ENCODE measurements at regions not wholly inside any gene's neighbourhood (a gene's known extent, or its start where the extent isn't known, plus 50 kb on each side); places are given as distances from the start of the nearest gene placed in this dataset.

DNA sequence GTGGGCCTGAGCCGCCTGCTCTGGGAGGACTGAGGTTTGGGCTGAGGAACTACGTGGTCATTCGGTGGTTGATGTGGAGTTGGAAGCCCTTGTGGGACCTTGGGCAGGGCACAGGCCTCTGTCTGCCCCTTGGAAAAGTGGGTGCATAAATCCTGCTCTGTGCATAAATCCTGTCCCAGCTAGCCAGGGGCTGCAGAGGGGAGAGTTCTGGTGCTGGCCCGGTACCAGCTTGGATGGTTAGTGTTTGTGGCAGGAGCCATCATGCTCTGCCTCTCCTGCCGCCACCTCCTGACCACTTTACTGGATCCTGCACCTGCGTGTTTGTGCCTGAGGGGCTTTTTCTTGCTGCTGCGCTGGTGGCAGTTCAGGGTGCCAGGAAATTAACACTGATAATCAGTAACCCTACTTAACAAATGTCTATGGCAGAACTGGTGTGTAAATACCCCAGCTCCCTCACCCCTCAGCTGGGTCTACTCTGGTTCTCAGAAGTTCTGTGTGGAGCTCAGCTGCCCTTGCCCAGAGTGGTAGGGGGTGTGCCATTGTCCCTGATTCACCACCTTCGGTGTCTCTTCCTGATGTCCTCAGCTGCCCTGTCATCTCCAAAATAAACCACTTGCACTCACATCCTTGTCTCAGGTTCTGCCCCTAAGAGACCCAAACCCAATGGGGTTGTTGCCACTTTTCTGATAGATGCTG is 156.8 kb downstream of the GLI2 start:
- Histone ChIP-seq H3K79me2 (ENCODE audit: insufficient read depth, low read length) (no peaks in the 10 kb centered on the region), H3F3A (ENCODE audit: low read depth) (no peaks in the 10 kb centered on the region), H3K9ac (ENCODE audit: low read depth, low read length, poor library complexity, severe bottlenecking) (no peak overlapping the region), H3K4me2 (ENCODE audit: low read depth, low read length, poor library complexity, severe bottlenecking) (no peak overlapping the region), H3K9me3 (ENCODE audit: insufficient read depth, low read depth, low read length) (no peaks in the 10 kb centered on the region), H4K20me1 (ENCODE audit: insufficient read depth, low read length, poor library complexity, severe bottlenecking) (no peaks in the 10 kb centered on the region), H3K36me3 (ENCODE audit: insufficient read depth, low read length) (no peaks in the 10 kb centered on the region), H3K4me3 (ENCODE audit: low read length, poor library complexity, severe bottlenecking) (no peak overlapping the region), H3K9me2 (replicated peaks; ENCODE audit: low read depth, low read length) (no peaks in the 10 kb centered on the region), H3K27me3 (ENCODE audit: insufficient read depth, low read length, poor library complexity, severe bottlenecking) (no peaks in the 10 kb centered on the region), H3K4me1 (ENCODE audit: insufficient read depth, low read length, poor library complexity, severe bottlenecking) (no peaks in the 10 kb centered on the region), H2AFZ (ENCODE audit: low read length) (no peak overlapping the region)
- TF ChIP-seq EZH2phosphoT487 (IDR thresholded peaks at IDR 0.05; ENCODE audit: borderline replicate concordance) = no peak
- TF ChIP-seq, protein P1, sequence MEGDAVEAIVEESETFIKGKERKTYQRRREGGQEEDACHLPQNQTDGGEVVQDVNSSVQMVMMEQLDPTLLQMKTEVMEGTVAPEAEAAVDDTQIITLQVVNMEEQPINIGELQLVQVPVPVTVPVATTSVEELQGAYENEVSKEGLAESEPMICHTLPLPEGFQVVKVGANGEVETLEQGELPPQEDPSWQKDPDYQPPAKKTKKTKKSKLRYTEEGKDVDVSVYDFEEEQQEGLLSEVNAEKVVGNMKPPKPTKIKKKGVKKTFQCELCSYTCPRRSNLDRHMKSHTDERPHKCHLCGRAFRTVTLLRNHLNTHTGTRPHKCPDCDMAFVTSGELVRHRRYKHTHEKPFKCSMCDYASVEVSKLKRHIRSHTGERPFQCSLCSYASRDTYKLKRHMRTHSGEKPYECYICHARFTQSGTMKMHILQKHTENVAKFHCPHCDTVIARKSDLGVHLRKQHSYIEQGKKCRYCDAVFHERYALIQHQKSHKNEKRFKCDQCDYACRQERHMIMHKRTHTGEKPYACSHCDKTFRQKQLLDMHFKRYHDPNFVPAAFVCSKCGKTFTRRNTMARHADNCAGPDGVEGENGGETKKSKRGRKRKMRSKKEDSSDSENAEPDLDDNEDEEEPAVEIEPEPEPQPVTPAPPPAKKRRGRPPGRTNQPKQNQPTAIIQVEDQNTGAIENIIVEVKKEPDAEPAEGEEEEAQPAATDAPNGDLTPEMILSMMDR (conservative IDR thresholded peaks at IDR 0.05; ENCODE audit: low read length) = no peak

DNA sequence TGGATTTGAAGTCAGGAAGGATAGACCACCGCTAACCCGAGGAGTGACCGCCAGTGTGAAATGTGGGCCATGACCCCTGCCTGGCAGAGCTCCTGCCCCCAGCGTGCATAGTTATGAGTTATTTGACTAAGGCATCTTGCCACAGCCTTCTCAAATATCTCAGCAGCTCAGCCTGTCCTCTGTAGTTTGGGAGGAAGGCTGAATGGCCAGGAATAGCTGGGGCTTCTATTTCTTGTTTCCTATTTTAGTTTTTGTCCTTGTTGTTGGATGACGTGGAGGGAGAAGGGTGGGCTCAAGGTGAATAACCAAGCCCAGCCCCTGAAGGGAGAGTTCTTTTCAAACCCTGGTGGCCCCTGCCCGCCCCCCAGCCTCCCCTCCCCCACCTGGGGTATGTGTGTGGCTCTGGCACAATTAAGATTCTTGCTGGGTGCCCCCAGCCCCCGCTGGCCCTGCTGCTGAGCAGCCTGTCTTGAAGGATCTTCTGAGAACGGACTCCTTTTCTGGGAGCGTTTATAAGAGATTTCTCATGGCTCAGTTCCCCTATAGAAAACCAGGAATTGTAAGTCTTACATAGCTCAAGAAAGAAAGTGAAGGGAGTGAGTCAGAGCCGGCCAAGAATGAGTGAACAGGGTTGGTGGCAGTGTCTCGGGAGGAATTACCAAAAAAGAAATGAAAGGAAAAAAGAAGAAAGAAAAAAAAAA is 157.4 kb downstream of the GLI2 start:
- no peak overlapping the region for H3K4me2 ChIP-seq (ENCODE audit: low read depth, low read length, poor library complexity, severe bottlenecking)
- H2AFZ ChIP-seq (ENCODE audit: low read length) = no peak overlapping the region
- no peaks in the 10 kb centered on the region for H3K27me3 ChIP-seq (ENCODE audit: insufficient read depth, low read length, poor library complexity, severe bottlenecking)
- H3K9me2 ChIP-seq (replicated peaks; ENCODE audit: low read depth, low read length) = no peaks in the 10 kb centered on the region
- H3F3A ChIP-seq (ENCODE audit: low read depth) = no peaks in the 10 kb centered on the region
- H3K79me2 ChIP-seq (ENCODE audit: insufficient read depth, low read length) = no peaks in the 10 kb centered on the region
- no peak overlapping the region for H3K4me3 ChIP-seq (ENCODE audit: low read length, poor library complexity, severe bottlenecking)
- no peak for TF ChIP-seq EZH2phosphoT487 (IDR thresholded peaks at IDR 0.05; ENCODE audit: borderline replicate concordance)
- TF ChIP-seq, protein P1 (conservative IDR thresholded peaks at IDR 0.05; ENCODE audit: low read length) = no peak
- no peaks in the 10 kb centered on the region for H3K36me3 ChIP-seq (ENCODE audit: insufficient read depth, low read length)
- H3K4me1 ChIP-seq (ENCODE audit: insufficient read depth, low read length, poor library complexity, severe bottlenecking) = no peaks in the 10 kb centered on the region
- no peaks in the 10 kb centered on the region for H3K9me3 ChIP-seq (ENCODE audit: insufficient read depth, low read depth, low read length)
- H3K9ac ChIP-seq (ENCODE audit: low read depth, low read length, poor library complexity, severe bottlenecking) = no peak overlapping the region
- no peaks in the 10 kb centered on the region for H4K20me1 ChIP-seq (ENCODE audit: insufficient read depth, low read length, poor library complexity, severe bottlenecking)

DNA sequence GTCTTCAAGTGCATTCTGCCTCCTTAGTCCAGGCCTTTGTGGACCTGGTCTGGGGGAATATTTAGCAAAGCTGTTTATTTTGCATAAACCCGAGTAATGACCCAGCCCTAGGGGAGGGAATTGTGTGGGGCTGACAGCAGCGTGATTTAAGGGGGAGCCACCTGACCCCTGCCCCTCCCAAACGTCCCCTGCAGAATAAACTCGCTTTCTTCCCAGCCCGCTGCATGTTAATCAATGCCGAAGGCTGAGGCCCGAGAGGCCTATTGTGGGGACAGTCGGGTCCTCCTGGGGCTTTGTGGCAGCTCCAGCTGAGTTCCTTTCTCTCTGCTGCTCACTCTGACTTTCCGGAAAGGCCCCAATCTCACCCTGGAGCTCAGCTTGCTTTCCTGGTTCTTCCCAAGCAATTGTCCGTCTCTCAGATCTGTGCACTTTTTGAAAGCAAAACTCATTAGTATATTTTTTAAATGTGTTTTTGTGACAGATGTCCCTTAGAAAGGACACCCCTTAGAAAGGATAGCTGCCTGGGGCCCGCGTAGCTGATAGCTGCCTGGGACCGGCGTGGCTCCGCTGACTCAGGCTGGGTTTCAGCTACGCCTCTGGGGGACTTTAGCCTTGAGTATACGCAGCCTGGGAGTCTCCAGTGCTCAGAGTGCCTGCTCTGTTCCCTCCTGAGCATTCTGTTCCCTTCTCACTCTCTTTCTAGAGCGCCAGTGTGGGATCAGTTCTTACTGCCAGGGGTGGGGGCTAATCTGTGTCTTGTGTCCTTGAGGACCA is 158.3 kb downstream of the GLI2 start:
- no peak overlapping the region for H3K4me3 ChIP-seq (ENCODE audit: low read length, poor library complexity, severe bottlenecking)
- TF ChIP-seq, protein P1 (conservative IDR thresholded peaks at IDR 0.05; ENCODE audit: low read length) = no peak
- TF ChIP-seq EZH2phosphoT487 (IDR thresholded peaks at IDR 0.05; ENCODE audit: borderline replicate concordance) = no peak
- no peaks in the 10 kb centered on the region for H3K27me3 ChIP-seq (ENCODE audit: insufficient read depth, low read length, poor library complexity, severe bottlenecking)
- H3K9me3 ChIP-seq (ENCODE audit: insufficient read depth, low read depth, low read length) = no peaks in the 10 kb centered on the region
- no peaks in the 10 kb centered on the region for H3K4me1 ChIP-seq (ENCODE audit: insufficient read depth, low read length, poor library complexity, severe bottlenecking)
- no peaks in the 10 kb centered on the region for H3K79me2 ChIP-seq (ENCODE audit: insufficient read depth, low read length)
- no peaks in the 10 kb centered on the region for H3K36me3 ChIP-seq (ENCODE audit: insufficient read depth, low read length)
- no peaks in the 10 kb centered on the region for H3K9me2 ChIP-seq (replicated peaks; ENCODE audit: low read depth, low read length)
- no peaks in the 10 kb centered on the region for H4K20me1 ChIP-seq (ENCODE audit: insufficient read depth, low read length, poor library complexity, severe bottlenecking)
- H2AFZ ChIP-seq (ENCODE audit: low read length) = no peak overlapping the region
- H3K9ac ChIP-seq (ENCODE audit: low read depth, low read length, poor library complexity, severe bottlenecking) = no peak overlapping the region
- no peaks in the 10 kb centered on the region for H3F3A ChIP-seq (ENCODE audit: low read depth)
- H3K4me2 ChIP-seq (ENCODE audit: low read depth, low read length, poor library complexity, severe bottlenecking) = no peak overlapping the region
